Loucy (cell line): ENCODE measurements at regions not wholly inside any gene's neighbourhood (a gene's known extent, or its start where the extent isn't known, plus 50 kb on each side); places are given as distances from the start of the nearest gene placed in this dataset.
A peak's percentile ranks its signal among the peaks of the same experiment; 100 is the strongest.

Experiments
- H2AFZ ChIP-seq: fragments of 200-600 bp; sonication (generic); 2 replicates; pipeline ENCODE4 v1.6.0; 2016; ENCODE audit warnings: antibody characterized with exemption, mild to moderate bottlenecking, low read length, moderate library complexity
- H3F3A ChIP-seq: fragments of 200-600 bp; 2 replicates; pipeline ENCODE4 v1.6.0; 2016; ENCODE audit warnings: antibody characterized with exemption, low read depth, mild to moderate bottlenecking
- H3K27me3 ChIP-seq: fragments of 200-600 bp; sonication (generic); 2 replicates; pipeline ENCODE4 v1.6.1; 2014; ENCODE audit warnings: low read length, mild to moderate bottlenecking; ENCODE audit not compliant: insufficient read depth, poor library complexity, severe bottlenecking
- H3K36me3 ChIP-seq: fragments of 200-600 bp; sonication (generic); 2 replicates; pipeline ENCODE4 v1.6.1; 2016; ENCODE audit warnings: low read length; ENCODE audit not compliant: insufficient read depth
- H3K4me1 ChIP-seq: fragments of 200-600 bp; sonication (generic); 2 replicates; pipeline ENCODE4 v1.5.1; 2014; ENCODE audit warnings: low read length, mild to moderate bottlenecking; ENCODE audit not compliant: insufficient read depth, poor library complexity, severe bottlenecking
- H3K4me2 ChIP-seq: fragments of 200-600 bp; sonication (generic); 2 replicates; pipeline ENCODE4 v1.6.0; 2014; ENCODE audit warnings: antibody characterized with exemption, low read length, low read depth, mild to moderate bottlenecking; ENCODE audit not compliant: poor library complexity, severe bottlenecking
- H3K4me3 ChIP-seq: fragments of 200-600 bp; sonication (generic); 2 replicates; pipeline ENCODE4 v1.5.1; 2014; ENCODE audit warnings: low read length, mild to moderate bottlenecking, mixed read lengths; ENCODE audit not compliant: poor library complexity, severe bottlenecking
- H3K79me2 ChIP-seq: fragments of 200-600 bp; sonication (generic); 2 replicates; pipeline ENCODE4 v1.6.1; 2014; ENCODE audit warnings: low read length; ENCODE audit not compliant: insufficient read depth
- H3K9ac ChIP-seq: fragments of 200-600 bp; sonication (generic); 2 replicates; pipeline ENCODE4 v1.6.0; 2014; ENCODE audit warnings: mild to moderate bottlenecking, low read depth, low read length, moderate library complexity; ENCODE audit not compliant: poor library complexity, severe bottlenecking
- H3K9me2 ChIP-seq: fragments of 200-600 bp; sonication (generic); replicated peaks from 2 replicates; pipeline ENCODE4 v1.6.1; 2016; ENCODE audit warnings: low read depth, low read length, mixed read lengths
- H3K9me3 ChIP-seq: fragments of 200-600 bp; sonication (generic); 2 replicates; pipeline ENCODE4 v1.6.1; 2014; ENCODE audit warnings: mild to moderate bottlenecking, antibody characterized with exemption, low read length, low read depth; ENCODE audit not compliant: insufficient read depth
- H4K20me1 ChIP-seq: fragments of 200-600 bp; sonication (generic); 2 replicates; pipeline ENCODE4 v1.6.0; 2014; ENCODE audit warnings: antibody characterized with exemption, low read length, mild to moderate bottlenecking; ENCODE audit not compliant: insufficient read depth, poor library complexity, severe bottlenecking
- CTCF ChIP-seq: fragments of 200-600 bp; sonication (generic); conservative IDR thresholded peaks from 2 replicates; pipeline ENCODE4 v1.5.1; 2014; ENCODE audit warnings: mild to moderate bottlenecking, antibody characterized with exemption, low read length
- EZH2phosphoT487 ChIP-seq: fragments of 200-600 bp; IDR thresholded peaks from 2 replicates; pipeline ENCODE4 v1.6.1; 2018; ENCODE audit warnings: antibody characterized with exemption, mild to moderate bottlenecking, moderate library complexity, borderline replicate concordance

DNA sequence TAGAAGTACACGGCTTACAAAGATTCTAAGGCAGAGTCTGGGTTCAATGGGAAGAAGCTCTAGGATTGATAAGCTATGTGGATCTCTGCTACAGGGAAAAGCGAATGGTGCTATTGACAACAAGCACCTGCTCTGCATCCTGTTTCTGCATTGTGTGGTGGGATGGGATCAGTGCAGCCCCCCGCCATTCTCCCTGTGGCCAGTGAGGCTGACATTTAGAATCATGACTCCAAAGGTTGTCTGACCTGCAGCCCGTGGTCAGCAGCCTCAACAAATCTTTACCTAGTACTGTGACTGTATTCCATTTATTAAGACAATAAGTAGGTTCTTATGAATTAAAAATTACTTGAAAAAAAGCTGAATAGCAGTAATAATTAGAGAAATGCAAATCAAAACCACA is 1477.0 kb upstream of the TMEM132C start:
- Histone ChIP-seq H3F3A (no peaks in the 10 kb centered on the region), H3K4me1 (peaks cover 4% of the 10 kb centered on the region), H3K9ac (no peak overlapping the region), H3K27me3 (no peaks in the 10 kb centered on the region), H4K20me1 (no peaks in the 10 kb centered on the region), H3K4me2 (no peak overlapping the region), H3K9me3 (no peaks in the 10 kb centered on the region), H3K36me3 (no peaks in the 10 kb centered on the region), H2AFZ (no peak overlapping the region), H3K4me3 (no peak overlapping the region), H3K79me2 (no peaks in the 10 kb centered on the region), H3K9me2 (no peaks in the 10 kb centered on the region)
- TF ChIP-seq EZH2phosphoT487 (no peak), CTCF (no peak)

- no peaks in the 10 kb centered on the region for H3K79me2 ChIP-seq
- no peaks in the 10 kb centered on the region for H3K36me3 ChIP-seq
- no peaks in the 10 kb centered on the region for H3K27me3 ChIP-seq
- no peaks in the 10 kb centered on the region for H3K9me2 ChIP-seq
- peaks cover 4% of the 10 kb centered on the region for H3K4me1 ChIP-seq
- no peaks in the 10 kb centered on the region for H4K20me1 ChIP-seq
- H3K9ac ChIP-seq, result no peak overlapping the region
- H3K4me3 ChIP-seq, result no peak overlapping the region
- no peak for TF ChIP-seq EZH2phosphoT487
- no peak for TF ChIP-seq CTCF
- H2AFZ ChIP-seq, result no peak overlapping the region
- no peaks in the 10 kb centered on the region for H3K9me3 ChIP-seq
- no peaks in the 10 kb centered on the region for H3F3A ChIP-seq
- H3K4me2 ChIP-seq, result peak overlapping the region; percentile 5
These were observed 1475.8 kb upstream of the TMEM132C start for GRCh38 chr12:126791122-126791521.

GRCh38 chr12:126792411-126792810 is 1474.6 kb upstream of the TMEM132C start:
- Histone ChIP-seq H3K27me3 (no peaks in the 10 kb centered on the region), H3K4me1 (peaks cover 4% of the 10 kb centered on the region), H3K36me3 (no peaks in the 10 kb centered on the region), H3K9me3 (no peaks in the 10 kb centered on the region), H3F3A (no peaks in the 10 kb centered on the region), H3K9me2 (no peaks in the 10 kb centered on the region), H3K4me2 (no peak overlapping the region), H4K20me1 (no peaks in the 10 kb centered on the region), H2AFZ (no peak overlapping the region), H3K4me3 (no peak overlapping the region), H3K9ac (no peak overlapping the region), H3K79me2 (no peaks in the 10 kb centered on the region)
- TF ChIP-seq CTCF, result no peak
- no peak for TF ChIP-seq EZH2phosphoT487
